Keratinocyte (primary cell): ENCODE measurements at regions not wholly inside any gene's neighbourhood (a gene's known extent, or its start where the extent isn't known, plus 50 kb on each side); places are given as distances from the start of the nearest gene placed in this dataset.

ENCODE experiments used
- DNase-seq: peaks from one replicate; pipeline ENCODE4 v3.0.0-alpha.2; 2011; ENCODE audit warnings: low read depth, missing footprints, low spot score
- FAIRE-seq: peaks from 2 replicates; lab custom pipeline; 2011; peaks lifted over from hg19 to GRCh38; lab: Jason Lieb, UNC
- H2AFZ ChIP-seq: 2 replicates; pipeline ENCODE4 v1.6.0; 2012; ENCODE audit warnings: low read length, control low read depth, inconsistent platforms; ENCODE audit not compliant: control insufficient read depth
- H3K27ac ChIP-seq: 2 replicates; pipeline ENCODE4 v1.5.1; 2011; ENCODE audit warnings: low read length; ENCODE audit not compliant: control insufficient read depth, insufficient read depth
- H3K27me3 ChIP-seq: 3 replicates; pipeline ENCODE4 v1.6.0; 2011; ENCODE audit warnings: low read length; ENCODE audit not compliant: control insufficient read depth, insufficient read depth; ENCODE audit errors: extremely low read depth
- H3K36me3 ChIP-seq, 2 experiments: 2 replicates in 1 of 2; 3 replicates in 1 of 2; pipeline ENCODE4 v1.5.1; 2011; ENCODE audit warnings: low read length in 2 of 2, mild to moderate bottlenecking in 1 of 2; ENCODE audit not compliant: control insufficient read depth in 2 of 2, insufficient read depth in 2 of 2; ENCODE audit errors: extremely low read depth in 1 of 2
- H3K4me1 ChIP-seq: 3 replicates; pipeline ENCODE4 v1.5.1; 2011; ENCODE audit warnings: low read length; ENCODE audit not compliant: control insufficient read depth, insufficient read depth; ENCODE audit errors: extremely low read depth
- H3K4me2 ChIP-seq: 3 replicates; pipeline ENCODE4 v1.6.0; 2011; ENCODE audit warnings: low read depth, low read length; ENCODE audit not compliant: control insufficient read depth, insufficient read depth; ENCODE audit errors: extremely low read depth
- H3K4me3 ChIP-seq, 3 experiments: fragments of 200-600 bp in 1 of 3; sonication (generic) in 1 of 3; 2 replicates in 2 of 3; 3 replicates in 1 of 3; pipeline ENCODE4 v1.5.1; 2011 to 2016; ENCODE audit warnings: low read length in 3 of 3, mild to moderate bottlenecking in 3 of 3, control low read depth in 2 of 3, inconsistent platforms in 1 of 3, low read depth in 1 of 3, mixed read lengths in 1 of 3, mixed run types in 1 of 3, moderate library complexity in 1 of 3; ENCODE audit not compliant: control insufficient read depth in 2 of 3, insufficient read depth in 2 of 3; ENCODE audit errors: extremely low read depth in 1 of 3
- H3K79me2 ChIP-seq: 2 replicates; pipeline ENCODE4 v1.6.0; 2012; ENCODE audit warnings: low read length; ENCODE audit not compliant: control insufficient read depth, insufficient read depth
- H3K9ac ChIP-seq: 3 replicates; pipeline ENCODE4 v1.6.0; 2011; ENCODE audit warnings: low read length; ENCODE audit not compliant: control insufficient read depth, insufficient read depth; ENCODE audit errors: extremely low read depth
- H3K9me1 ChIP-seq: 3 replicates; pipeline ENCODE4 v1.6.0; 2011; ENCODE audit warnings: low read length; ENCODE audit not compliant: control insufficient read depth, insufficient read depth; ENCODE audit errors: extremely low read depth
- H3K9me3 ChIP-seq: 2 replicates; pipeline ENCODE4 v1.5.1; 2012; ENCODE audit warnings: low read depth, low read length; ENCODE audit not compliant: control insufficient read depth
- H4K20me1 ChIP-seq: 3 replicates; pipeline ENCODE4 v1.6.0; 2011; ENCODE audit warnings: low read length; ENCODE audit not compliant: control insufficient read depth, insufficient read depth; ENCODE audit errors: extremely low read depth
- CTCF ChIP-seq, 3 experiments: IDR thresholded peaks in 1 of 3; conservative IDR thresholded peaks in 1 of 3; optimal IDR thresholded peaks in 1 of 3; 2 replicates in 2 of 3; 3 replicates in 1 of 3; pipeline versions ENCODE3 to v1.5.1; 2011; ENCODE audit warnings: low read length in 3 of 3, mild to moderate bottlenecking in 3 of 3, moderate library complexity in 2 of 3, control low read depth in 1 of 3, inconsistent platforms in 1 of 3; ENCODE audit not compliant: insufficient read depth in 2 of 3; ENCODE audit errors: extremely low read depth in 1 of 3
- EZH2 ChIP-seq: IDR thresholded peaks from one replicate; pipeline ENCODE4 v1.6.1; 2012; ENCODE audit warnings: inconsistent platforms, mild to moderate bottlenecking, low read length, moderate library complexity
- dilution Hi-C: fragments of 300-500 bp; cut with MboI; formaldehyde crosslinking; loops from one replicate; pipeline ENCODE4 v1.7.0; 2020; ENCODE audit warnings: low sequenced_read_pairs; ENCODE audit not compliant: extremely low pct_ligation_motif_present

GRCh38 chr3:107193116-107193515 is 184.1 kb upstream of the CCDC54 start:
- DNase-seq (no peak), FAIRE-seq (no peak)
- Histone ChIP-seq H3K4me2 (no peak overlapping the region), H4K20me1 (no peaks in the 10 kb centered on the region), H3K79me2 (no peaks in the 10 kb centered on the region), H3K9me1 (no peaks in the 10 kb centered on the region), H3K36me3 (no peaks in the 10 kb centered on the region), H3K9ac (no peak overlapping the region), H3K9me3 (no peaks in the 10 kb centered on the region), H2AFZ (no peak overlapping the region), H3K27ac (no peak overlapping the region), H3K27me3 (no peaks in the 10 kb centered on the region), H3K4me1 (no peaks in the 10 kb centered on the region), H3K4me3 (no peak overlapping the region)
- dilution Hi-C loops, result no loop called here
- TF ChIP-seq CTCF (optimal IDR thresholded peaks at IDR 0.05 in 1 of 3, IDR thresholded peaks at IDR 0.05 in 1 of 3, conservative IDR thresholded peaks at IDR 0.05 in 1 of 3; ENCODE audit: extremely low read depth in 1 of 3, insufficient read depth in 2 of 3, low read length in 3 of 3), result no peak
- TF ChIP-seq EZH2, result no peak

- dilution Hi-C loops, result no loop called here
- no peak for FAIRE-seq
- H3K4me2 ChIP-seq, result no peak overlapping the region
These were observed 178.6 kb upstream of the CCDC54 start for GRCh38 chr3:107198581-107199181.

More at GRCh38 chr3:107198581-107199181, 178.6 kb upstream of the CCDC54 start:
- Histone ChIP-seq H3K9me1 (no peaks in the 10 kb centered on the region), H3K4me3 (no peak overlapping the region), H3K27ac (no peak overlapping the region), H4K20me1 (no peaks in the 10 kb centered on the region), H2AFZ (no peak overlapping the region), H3K9ac (no peak overlapping the region), H3K79me2 (no peaks in the 10 kb centered on the region), H3K27me3 (no peaks in the 10 kb centered on the region), H3K4me1 (peaks cover 19% of the 10 kb centered on the region), H3K9me3 (no peaks in the 10 kb centered on the region), H3K36me3 (no peaks in the 10 kb centered on the region)
- no peak for DNase-seq
- TF ChIP-seq CTCF (optimal IDR thresholded peaks at IDR 0.05 in 1 of 3, IDR thresholded peaks at IDR 0.05 in 1 of 3, conservative IDR thresholded peaks at IDR 0.05 in 1 of 3; ENCODE audit: extremely low read depth in 1 of 3, insufficient read depth in 2 of 3, low read length in 3 of 3) (no peak), EZH2 (no peak)
